RWPE1 (cell line): ENCODE measurements at regions not wholly inside any gene's neighbourhood (a gene's known extent, or its start where the extent isn't known, plus 50 kb on each side); places are given as distances from the start of the nearest gene placed in this dataset.

ENCODE experiments used
- CTCF ChIA-PET: fragments of 350-600 bp; sonication (Branson Sonifier 250); formaldehyde crosslinking; extraction: SDS; loops from one replicate; lab custom pipeline; 2021; lab: Yijun Ruan, JAX
- POLR2A ChIA-PET: fragments of 400-600 bp; formaldehyde crosslinking; extraction: SDS; loops from one replicate; lab custom pipeline; 2020; ENCODE audit warnings: antibody characterized with exemption; ENCODE audit not compliant: low non-redundant PET; lab: Yijun Ruan, JAX
- DNase-seq: peaks from one replicate; pipeline ENCODE4 v3.0.0; 2012; ENCODE audit warnings: low spot score
- H3K27ac ChIP-seq: fragments of 450-650 bp; 2 replicates; pipeline ENCODE4 v1.5.1; 2017
- CTCF ChIP-seq: fragments of 450-650 bp; conservative IDR thresholded peaks from 2 replicates; pipeline ENCODE4 v1.5.1; 2017; ENCODE audit warnings: low read depth, mild to moderate bottlenecking

GRCh38 chr7:69411018-69411417 is 187.3 kb upstream of the AUTS2 start:
- POLR2A ChIA-PET, result no interaction called here
- CTCF ChIA-PET, result interaction anchor here (0.6 kb wide), 1 partner anchor 256 kb away, joined by 4 read pairs; no protein-coding TSS in a partner anchor
- DNase-seq, result no peak
- TF ChIP-seq CTCF, result no peak
- no peak overlapping the region for H3K27ac ChIP-seq

- no peak for TF ChIP-seq CTCF
- no peak overlapping the region for H3K27ac ChIP-seq
- ChIA-PET CTCF (interaction anchor here (0.6 kb wide), 1 partner anchor 256 kb away, joined by 4 read pairs; no protein-coding TSS in a partner anchor), POLR2A (no interaction called here)
- no peak for DNase-seq
Measured at GRCh38 chr7:69411466-69411865, 186.8 kb upstream of the AUTS2 start.

- ChIA-PET CTCF (interaction anchor here (0.6 kb wide), 1 partner anchor 9 kb away, joined by 4 read pairs; no protein-coding TSS in a partner anchor), POLR2A (no interaction called here)
- no peak for TF ChIP-seq CTCF
- H3K27ac ChIP-seq, result no peak overlapping the region
- DNase-seq, result no peak
Measured at GRCh38 chr7:69412331-69413146, 185.7 kb upstream of the AUTS2 start.

GRCh38 chr7:69414555-69414954 is 183.7 kb upstream of the AUTS2 start:
- CTCF ChIA-PET, result no interaction called here
- no peak for TF ChIP-seq CTCF
- H3K27ac ChIP-seq, result no peak overlapping the region
- POLR2A ChIA-PET, result no interaction called here
- DNase-seq, result no peak

GRCh38 chr7:69418869-69419670 is 179.2 kb upstream of the AUTS2 start:
- CTCF ChIA-PET, result no interaction called here
- POLR2A ChIA-PET, result no interaction called here
- no peak for DNase-seq
- TF ChIP-seq CTCF, result no peak
- H3K27ac ChIP-seq, result no peak overlapping the region

- ChIA-PET POLR2A (no interaction called here), CTCF (no interaction called here)
- no peak overlapping the region for H3K27ac ChIP-seq
- DNase-seq, result no peak
- no peak for TF ChIP-seq CTCF
Measured at GRCh38 chr7:69419934-69420333, 178.3 kb upstream of the AUTS2 start.
